Liver (tissue), 3 donors: ENCODE measurements at regions not wholly inside any gene's neighbourhood (a gene's known extent, or its start where the extent isn't known, plus 50 kb on each side); places are given as distances from the start of the nearest gene placed in this dataset.

Experiments used
- EGR1 ChIP-seq, 2 donors: IDR thresholded peaks; 2 replicates each; pipeline ENCODE4 v1.6.1; 2016 to 2018; ENCODE audit warnings: antibody characterized with exemption in 2 of 2, low read depth in 2 of 2
- GABPA ChIP-seq, 2 donors: IDR thresholded peaks in 1 of 2; conservative IDR thresholded peaks in 1 of 2; 2 replicates each; pipeline ENCODE4 v1.6.1; 2016; ENCODE audit warnings: antibody characterized with exemption in 2 of 2, mild to moderate bottlenecking in 1 of 2, moderate library complexity in 1 of 2
- HNF4A ChIP-seq, 2 donors: conservative IDR thresholded peaks; 2 replicates each; pipeline ENCODE4 v1.6.1; 2016; ENCODE audit warnings: antibody characterized with exemption in 2 of 2, mild to moderate bottlenecking in 2 of 2
- JUND ChIP-seq, 2 donors: IDR thresholded peaks; 2 replicates each; pipeline ENCODE4 v1.6.1; 2016; ENCODE audit warnings: antibody characterized with exemption in 2 of 2
- MAX ChIP-seq: IDR thresholded peaks from 2 replicates; pipeline ENCODE4 v1.6.1; 2016; ENCODE audit warnings: antibody characterized with exemption
- RAD21 ChIP-seq, 2 donors: IDR thresholded peaks; 2 replicates each; pipeline ENCODE4 v1.6.1; 2016; ENCODE audit warnings: antibody characterized with exemption in 2 of 2, mild to moderate bottlenecking in 2 of 2
- REST ChIP-seq: IDR thresholded peaks from 2 replicates; pipeline ENCODE4 v1.6.1; 2016; ENCODE audit warnings: antibody characterized with exemption, mild to moderate bottlenecking
- SP1 ChIP-seq: IDR thresholded peaks from 2 replicates; pipeline ENCODE4 v1.6.1; 2018; ENCODE audit warnings: antibody characterized with exemption, mild to moderate bottlenecking
- TAF1 ChIP-seq: conservative IDR thresholded peaks from 2 replicates; pipeline ENCODE4 v1.6.1; 2016; ENCODE audit warnings: antibody characterized with exemption, mild to moderate bottlenecking
- TF ChIP-seq, protein P1 (sequence below): fragments of 150-350 bp; IDR thresholded peaks from 2 replicates; pipeline ENCODE4 v1.5.1; 2017; ENCODE audit warnings: improper control_type of control experiment, low read depth, low read length; ENCODE audit not compliant: missing input control
- TF ChIP-seq, protein P2 (sequence below): IDR thresholded peaks from 2 replicates; pipeline ENCODE4 v1.6.1; 2016; ENCODE audit warnings: antibody characterized with exemption
- TF ChIP-seq, protein P3 (sequence below): IDR thresholded peaks from 2 replicates; pipeline ENCODE4 v1.6.1; 2016; ENCODE audit warnings: antibody characterized with exemption
- donor health status: healthy.
- donor health status: healthy.

DNA sequence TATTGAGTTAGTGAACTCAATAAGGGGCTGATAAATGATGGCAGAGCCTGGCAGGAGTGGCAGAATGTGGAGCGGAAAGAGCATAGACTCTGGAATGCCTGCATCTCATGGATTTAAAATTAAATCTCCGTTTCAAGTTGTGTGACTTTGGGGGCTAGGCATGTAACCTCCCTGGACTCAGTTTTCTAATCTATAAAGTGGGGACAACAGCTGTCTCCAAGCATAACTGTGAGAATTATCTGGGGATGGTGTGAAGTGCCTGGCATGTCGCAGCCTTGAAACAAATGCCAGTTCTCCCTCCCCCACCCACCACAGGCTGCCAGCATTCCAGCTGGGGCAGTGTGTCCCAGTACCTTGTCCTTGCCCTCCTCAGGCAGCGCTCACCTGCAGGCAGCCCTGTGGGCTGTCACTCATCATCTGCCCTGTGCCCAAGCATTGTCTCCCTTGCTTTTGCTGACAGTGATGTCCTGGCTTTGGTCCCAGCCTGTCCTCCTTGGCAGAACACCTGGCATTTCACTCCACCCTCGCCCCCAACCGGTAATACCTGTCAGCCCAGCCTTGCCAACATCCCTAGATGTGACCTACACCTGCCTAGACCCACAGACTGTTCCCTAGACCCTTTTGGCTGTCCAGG lies 129.6 kb downstream of the MRM1 start:
- TF ChIP-seq SP1 (no peak), JUND (IDR thresholded peaks at IDR 0.05) (no peak), EGR1 (IDR thresholded peaks at IDR 0.05; ENCODE audit: low read depth in 2 of 2) (no peak), MAX (no peak), REST (no peak), HNF4A (conservative IDR thresholded peaks at IDR 0.05) (no peak), GABPA (IDR thresholded peaks at IDR 0.05 in 1 of 2, conservative IDR thresholded peaks at IDR 0.05 in 1 of 2) (no peak), RAD21 (IDR thresholded peaks at IDR 0.05) (no peak), TAF1 (no peak)
- TF ChIP-seq, protein P1, sequence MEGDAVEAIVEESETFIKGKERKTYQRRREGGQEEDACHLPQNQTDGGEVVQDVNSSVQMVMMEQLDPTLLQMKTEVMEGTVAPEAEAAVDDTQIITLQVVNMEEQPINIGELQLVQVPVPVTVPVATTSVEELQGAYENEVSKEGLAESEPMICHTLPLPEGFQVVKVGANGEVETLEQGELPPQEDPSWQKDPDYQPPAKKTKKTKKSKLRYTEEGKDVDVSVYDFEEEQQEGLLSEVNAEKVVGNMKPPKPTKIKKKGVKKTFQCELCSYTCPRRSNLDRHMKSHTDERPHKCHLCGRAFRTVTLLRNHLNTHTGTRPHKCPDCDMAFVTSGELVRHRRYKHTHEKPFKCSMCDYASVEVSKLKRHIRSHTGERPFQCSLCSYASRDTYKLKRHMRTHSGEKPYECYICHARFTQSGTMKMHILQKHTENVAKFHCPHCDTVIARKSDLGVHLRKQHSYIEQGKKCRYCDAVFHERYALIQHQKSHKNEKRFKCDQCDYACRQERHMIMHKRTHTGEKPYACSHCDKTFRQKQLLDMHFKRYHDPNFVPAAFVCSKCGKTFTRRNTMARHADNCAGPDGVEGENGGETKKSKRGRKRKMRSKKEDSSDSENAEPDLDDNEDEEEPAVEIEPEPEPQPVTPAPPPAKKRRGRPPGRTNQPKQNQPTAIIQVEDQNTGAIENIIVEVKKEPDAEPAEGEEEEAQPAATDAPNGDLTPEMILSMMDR: no peak
- TF ChIP-seq, protein P2, sequence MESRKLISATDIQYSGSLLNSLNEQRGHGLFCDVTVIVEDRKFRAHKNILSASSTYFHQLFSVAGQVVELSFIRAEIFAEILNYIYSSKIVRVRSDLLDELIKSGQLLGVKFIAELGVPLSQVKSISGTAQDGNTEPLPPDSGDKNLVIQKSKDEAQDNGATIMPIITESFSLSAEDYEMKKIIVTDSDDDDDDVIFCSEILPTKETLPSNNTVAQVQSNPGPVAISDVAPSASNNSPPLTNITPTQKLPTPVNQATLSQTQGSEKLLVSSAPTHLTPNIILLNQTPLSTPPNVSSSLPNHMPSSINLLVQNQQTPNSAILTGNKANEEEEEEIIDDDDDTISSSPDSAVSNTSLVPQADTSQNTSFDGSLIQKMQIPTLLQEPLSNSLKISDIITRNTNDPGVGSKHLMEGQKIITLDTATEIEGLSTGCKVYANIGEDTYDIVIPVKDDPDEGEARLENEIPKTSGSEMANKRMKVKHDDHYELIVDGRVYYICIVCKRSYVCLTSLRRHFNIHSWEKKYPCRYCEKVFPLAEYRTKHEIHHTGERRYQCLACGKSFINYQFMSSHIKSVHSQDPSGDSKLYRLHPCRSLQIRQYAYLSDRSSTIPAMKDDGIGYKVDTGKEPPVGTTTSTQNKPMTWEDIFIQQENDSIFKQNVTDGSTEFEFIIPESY: no peak
- TF ChIP-seq, protein P3, sequence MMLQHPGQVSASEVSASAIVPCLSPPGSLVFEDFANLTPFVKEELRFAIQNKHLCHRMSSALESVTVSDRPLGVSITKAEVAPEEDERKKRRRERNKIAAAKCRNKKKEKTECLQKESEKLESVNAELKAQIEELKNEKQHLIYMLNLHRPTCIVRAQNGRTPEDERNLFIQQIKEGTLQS: no peak
